ENCODE measurements at regions not wholly inside any gene's neighbourhood (a gene's known extent, or its start where the extent isn't known, plus 50 kb on each side); places are given as distances from the start of the nearest gene placed in this dataset.

GRCh38 chr3:88784925-88785324, 322.5 kb upstream of the EPHA3 start:
- intact Hi-C loops (cut with micrococcal nuclease; ENCODE audit: unreplicated experiment), result no loop called here
- H3K27me3 Mint-ChIP-seq (ENCODE audit: insufficient read depth, unreplicated experiment), result no peaks in the 10 kb centered on the region
- H3K4me3 Mint-ChIP-seq (ENCODE audit: unreplicated experiment), result no peak overlapping the region
- BruUV-seq (replicated peaks), result no TSS peak
- no peaks in the 10 kb centered on the region for H3K4me1 Mint-ChIP-seq (ENCODE audit: low read depth, unreplicated experiment)
- ChIA-PET CTCF (no interaction called here), POLR2A (no interaction called here)
- no peaks in the 10 kb centered on the region for H3K9me3 Mint-ChIP-seq (ENCODE audit: unreplicated experiment)
- DNase-seq, result no peak
- Histone ChIP-seq H3K27me3 (replicated peaks; ENCODE audit: control insufficient read depth, insufficient read depth, low read length) (no peaks in the 10 kb centered on the region), H3K4me3 (ENCODE audit: low read depth, low read length) (no peak overlapping the region), H3K36me3 (ENCODE audit: control insufficient read depth, insufficient read depth, low read length) (no peaks in the 10 kb centered on the region), H3K4me1 (no peaks in the 10 kb centered on the region), H3K9me3 (no peaks in the 10 kb centered on the region)
- no peak for TF ChIP-seq CTCF (IDR thresholded peaks at IDR 0.05; ENCODE audit: insufficient read depth in 1 of 2, low read depth in 1 of 2, low read length in 1 of 2, severe bottlenecking in 1 of 2, unreplicated experiment in 1 of 2)
- no peaks in the 10 kb centered on the region for H3K36me3 Mint-ChIP-seq (ENCODE audit: insufficient read depth, unreplicated experiment)
- no peak overlapping the region for H3K27ac Mint-ChIP-seq (ENCODE audit: unreplicated experiment)

- CTCF ChIA-PET, result no interaction called here
These were observed 321.6 kb upstream of the EPHA3 start for GRCh38 chr3:88785841-88786240.

GRCh38 chr3:88795503-88795902, 311.9 kb upstream of the EPHA3 start:
- no TSS peak for BruUV-seq (replicated peaks)
- DNase-seq, result no peak
- no peaks in the 10 kb centered on the region for H3K36me3 ChIP-seq (ENCODE audit: control insufficient read depth, insufficient read depth, low read length)
- no peaks in the 10 kb centered on the region for H3K4me1 ChIP-seq
- no peak overlapping the region for H3K4me3 ChIP-seq (ENCODE audit: low read depth, low read length)
- ChIA-PET POLR2A (no interaction called here), CTCF (no interaction called here)
- Mint-ChIP-seq H3K9me3 (ENCODE audit: unreplicated experiment) (peaks cover 34% of the 10 kb centered on the region), H3K4me1 (ENCODE audit: low read depth, unreplicated experiment) (no peaks in the 10 kb centered on the region), H3K27me3 (ENCODE audit: insufficient read depth, unreplicated experiment) (no peaks in the 10 kb centered on the region), H3K36me3 (ENCODE audit: insufficient read depth, unreplicated experiment) (no peaks in the 10 kb centered on the region), H3K4me3 (ENCODE audit: unreplicated experiment) (no peak overlapping the region), H3K27ac (ENCODE audit: unreplicated experiment) (no peak overlapping the region)
- H3K9me3 ChIP-seq, result peaks cover 6% of the 10 kb centered on the region; the same call in 1 of the 2 replicates
- no peak for TF ChIP-seq CTCF (IDR thresholded peaks at IDR 0.05; ENCODE audit: insufficient read depth in 1 of 2, low read depth in 1 of 2, low read length in 1 of 2, severe bottlenecking in 1 of 2, unreplicated experiment in 1 of 2)
- intact Hi-C loops (cut with micrococcal nuclease; ENCODE audit: unreplicated experiment), result no loop called here
- H3K27me3 ChIP-seq (replicated peaks; ENCODE audit: control insufficient read depth, insufficient read depth, low read length), result no peaks in the 10 kb centered on the region

More at GRCh38 chr3:88785841-88786240, 321.6 kb upstream of the EPHA3 start:
- no peaks in the 10 kb centered on the region for H3K9me3 Mint-ChIP-seq (ENCODE audit: unreplicated experiment)
- no peak for DNase-seq
- no peak overlapping the region for H3K4me3 Mint-ChIP-seq (ENCODE audit: unreplicated experiment)
- POLR2A ChIA-PET, result no interaction called here
- Histone ChIP-seq H3K36me3 (ENCODE audit: control insufficient read depth, insufficient read depth, low read length) (no peaks in the 10 kb centered on the region), H3K4me1 (no peaks in the 10 kb centered on the region), H3K4me3 (ENCODE audit: low read depth, low read length) (no peak overlapping the region), H3K27me3 (replicated peaks; ENCODE audit: control insufficient read depth, insufficient read depth, low read length) (no peaks in the 10 kb centered on the region), H3K9me3 (no peaks in the 10 kb centered on the region)
- no TSS peak for BruUV-seq (replicated peaks)
- no peaks in the 10 kb centered on the region for H3K4me1 Mint-ChIP-seq (ENCODE audit: low read depth, unreplicated experiment)
- H3K27me3 Mint-ChIP-seq (ENCODE audit: insufficient read depth, unreplicated experiment), result no peaks in the 10 kb centered on the region
- H3K36me3 Mint-ChIP-seq (ENCODE audit: insufficient read depth, unreplicated experiment), result no peaks in the 10 kb centered on the region
- intact Hi-C loops (cut with micrococcal nuclease; ENCODE audit: unreplicated experiment), result no loop called here
- no peak for TF ChIP-seq CTCF (IDR thresholded peaks at IDR 0.05; ENCODE audit: insufficient read depth in 1 of 2, low read depth in 1 of 2, low read length in 1 of 2, severe bottlenecking in 1 of 2, unreplicated experiment in 1 of 2)
- no peak overlapping the region for H3K27ac Mint-ChIP-seq (ENCODE audit: unreplicated experiment)

Data from Caco-2 (cell line).